Smooth muscle cell (in vitro differentiated cells): ENCODE measurements at regions not wholly inside any gene's neighbourhood (a gene's known extent, or its start where the extent isn't known, plus 50 kb on each side); places are given as distances from the start of the nearest gene placed in this dataset.

Experiments used
- DNase-seq: peaks from one replicate; lab custom pipeline; 2025; ENCODE audit not compliant: unreplicated experiment; lab: John Stamatoyannopoulos, UW
- H2AFZ ChIP-seq: fragments of 200-600 bp; sonication (generic); 2 replicates; pipeline ENCODE4 v1.6.0; 2016; ENCODE audit warnings: antibody characterized with exemption, low read depth, mild to moderate bottlenecking
- H3F3A ChIP-seq: fragments of 200-600 bp; sonication (generic); 2 replicates; pipeline ENCODE4 v1.6.0; 2017; ENCODE audit warnings: antibody characterized with exemption, low read depth
- H3K27ac ChIP-seq: fragments of 200-600 bp; sonication (generic); 2 replicates; pipeline ENCODE4 v1.5.1; 2016; ENCODE audit warnings: low read depth, mild to moderate bottlenecking
- H3K27me3 ChIP-seq: fragments of 200-600 bp; sonication (generic); 2 replicates; pipeline ENCODE4 v1.6.1; 2016; ENCODE audit warnings: low read depth, mild to moderate bottlenecking
- H3K36me3 ChIP-seq: fragments of 200-600 bp; sonication (generic); 2 replicates; pipeline ENCODE4 v1.5.1; 2016; ENCODE audit warnings: low read depth
- H3K4me1 ChIP-seq: fragments of 200-600 bp; sonication (generic); 2 replicates; pipeline ENCODE4 v1.5.1; 2016; ENCODE audit warnings: low read depth
- H3K4me2 ChIP-seq: fragments of 200-600 bp; sonication (generic); 2 replicates; pipeline ENCODE4 v1.6.0; 2016; ENCODE audit warnings: mild to moderate bottlenecking
- H3K4me3 ChIP-seq: fragments of 200-600 bp; sonication (generic); 2 replicates; pipeline ENCODE4 v1.5.1; 2016; ENCODE audit warnings: mild to moderate bottlenecking
- H3K79me2 ChIP-seq: fragments of 200-600 bp; sonication (generic); 2 replicates; pipeline ENCODE4 v1.6.0; 2016; ENCODE audit warnings: low read depth, mild to moderate bottlenecking
- H3K9ac ChIP-seq: fragments of 200-600 bp; sonication (generic); 2 replicates; pipeline ENCODE4 v1.6.0; 2016; ENCODE audit warnings: low read depth
- H3K9me3 ChIP-seq: fragments of 200-600 bp; sonication (generic); replicated peaks from 2 replicates; pipeline ENCODE4 v1.5.1; 2016; ENCODE audit warnings: low read depth
- H4K20me1 ChIP-seq: fragments of 200-600 bp; sonication (generic); 2 replicates; pipeline ENCODE4 v1.6.0; 2016; ENCODE audit warnings: low read depth
- WGBS: methylation state at CpG from one replicate; pipeline ENCODE4 v1.1.7; 2016; ENCODE audit warnings: low lambda C conversion rate; 5-methylcytosine and 5-hydroxymethylcytosine counted together
- TF ChIP-seq, protein P1 (sequence below): fragments of 200-600 bp; sonication (generic); IDR thresholded peaks from 2 replicates; pipeline ENCODE4 v1.5.1; 2017; ENCODE audit warnings: borderline replicate concordance, mild to moderate bottlenecking, antibody characterized with exemption; ENCODE audit not compliant: insufficient read depth, poor library complexity, severe bottlenecking

DNA sequence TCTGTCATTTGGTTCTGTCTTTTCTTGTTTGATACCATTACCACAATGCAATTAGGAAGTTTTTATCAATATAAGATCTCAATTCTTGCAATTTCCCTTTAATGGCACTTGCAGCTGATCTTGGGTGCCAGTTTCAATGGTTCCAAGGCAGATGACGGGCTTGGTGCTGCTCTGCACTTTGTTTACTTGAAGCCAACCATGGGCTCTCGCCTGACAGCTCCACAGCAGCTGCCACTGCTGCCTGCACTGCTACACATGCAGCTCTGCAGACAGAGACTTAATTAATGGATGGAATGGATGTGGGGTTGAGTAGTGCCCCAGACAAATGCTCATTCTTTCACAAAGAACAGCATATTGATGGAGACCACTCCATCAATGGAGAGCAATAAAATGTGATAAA, 1024.3 kb upstream of the EPHA7 start:
- no peaks in the 10 kb centered on the region for H3K4me1 ChIP-seq
- H3K4me3 ChIP-seq: no peak overlapping the region
- no peaks in the 10 kb centered on the region for H3F3A ChIP-seq
- no peaks in the 10 kb centered on the region for H4K20me1 ChIP-seq
- H3K27me3 ChIP-seq: no peaks in the 10 kb centered on the region
- no peak overlapping the region for H2AFZ ChIP-seq
- H3K36me3 ChIP-seq: no peaks in the 10 kb centered on the region
- H3K27ac ChIP-seq: no peak overlapping the region
- TF ChIP-seq, protein P1, sequence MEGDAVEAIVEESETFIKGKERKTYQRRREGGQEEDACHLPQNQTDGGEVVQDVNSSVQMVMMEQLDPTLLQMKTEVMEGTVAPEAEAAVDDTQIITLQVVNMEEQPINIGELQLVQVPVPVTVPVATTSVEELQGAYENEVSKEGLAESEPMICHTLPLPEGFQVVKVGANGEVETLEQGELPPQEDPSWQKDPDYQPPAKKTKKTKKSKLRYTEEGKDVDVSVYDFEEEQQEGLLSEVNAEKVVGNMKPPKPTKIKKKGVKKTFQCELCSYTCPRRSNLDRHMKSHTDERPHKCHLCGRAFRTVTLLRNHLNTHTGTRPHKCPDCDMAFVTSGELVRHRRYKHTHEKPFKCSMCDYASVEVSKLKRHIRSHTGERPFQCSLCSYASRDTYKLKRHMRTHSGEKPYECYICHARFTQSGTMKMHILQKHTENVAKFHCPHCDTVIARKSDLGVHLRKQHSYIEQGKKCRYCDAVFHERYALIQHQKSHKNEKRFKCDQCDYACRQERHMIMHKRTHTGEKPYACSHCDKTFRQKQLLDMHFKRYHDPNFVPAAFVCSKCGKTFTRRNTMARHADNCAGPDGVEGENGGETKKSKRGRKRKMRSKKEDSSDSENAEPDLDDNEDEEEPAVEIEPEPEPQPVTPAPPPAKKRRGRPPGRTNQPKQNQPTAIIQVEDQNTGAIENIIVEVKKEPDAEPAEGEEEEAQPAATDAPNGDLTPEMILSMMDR: no peak
- H3K9ac ChIP-seq: no peak overlapping the region
- no peaks in the 10 kb centered on the region for H3K9me3 ChIP-seq
- no peaks in the 10 kb centered on the region for H3K79me2 ChIP-seq
- H3K4me2 ChIP-seq: no peak overlapping the region
- WGBS: 95% methylated on average over 2 of the region's 2 CpGs
- no peak for DNase-seq

GRCh38 chr6:94424692-94425091, 1005.3 kb upstream of the EPHA7 start:
- DNase-seq: no peak
- Histone ChIP-seq H3K9me3 (peaks cover 8% of the 10 kb centered on the region), H3K27ac (no peak overlapping the region), H3K79me2 (no peaks in the 10 kb centered on the region), H4K20me1 (no peaks in the 10 kb centered on the region), H3K9ac (no peak overlapping the region), H3K27me3 (no peaks in the 10 kb centered on the region), H3F3A (no peaks in the 10 kb centered on the region), H2AFZ (no peak overlapping the region), H3K36me3 (no peaks in the 10 kb centered on the region), H3K4me2 (no peak overlapping the region), H3K4me3 (no peak overlapping the region), H3K4me1 (no peaks in the 10 kb centered on the region)
- TF ChIP-seq, protein P1: no peak

DNA sequence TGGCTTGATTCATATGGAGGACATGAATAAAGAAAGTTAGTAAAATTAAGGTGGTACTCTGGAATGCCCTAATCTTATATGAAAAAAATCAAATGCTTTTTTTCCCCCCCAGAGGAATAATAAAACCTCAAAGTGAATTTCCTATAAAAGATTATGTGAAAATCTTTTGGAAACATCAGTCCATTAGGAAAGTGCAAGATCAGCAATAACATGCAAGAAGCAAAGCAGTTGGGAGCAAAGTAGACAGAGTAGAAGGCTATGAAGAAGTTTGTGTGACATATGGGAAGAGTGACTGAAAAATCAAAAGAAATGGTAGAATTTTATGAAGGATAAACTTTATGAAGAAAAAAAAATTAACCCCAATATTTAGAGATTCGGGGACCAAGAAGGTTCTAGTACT, 998.0 kb upstream of the EPHA7 start:
- Histone ChIP-seq H2AFZ (no peak overlapping the region), H3K36me3 (no peaks in the 10 kb centered on the region), H3K79me2 (no peaks in the 10 kb centered on the region), H3K27ac (no peak overlapping the region), H3K27me3 (no peaks in the 10 kb centered on the region), H3K4me2 (no peak overlapping the region), H3K4me1 (peaks cover 9% of the 10 kb centered on the region), H3K9ac (no peak overlapping the region), H3K9me3 (no peaks in the 10 kb centered on the region), H3F3A (no peaks in the 10 kb centered on the region), H4K20me1 (no peaks in the 10 kb centered on the region), H3K4me3 (no peak overlapping the region)
- TF ChIP-seq, protein P1: no peak
- DNase-seq: no peak
- WGBS: 97% methylated on average over 1 of the region's 1 CpG

DNA sequence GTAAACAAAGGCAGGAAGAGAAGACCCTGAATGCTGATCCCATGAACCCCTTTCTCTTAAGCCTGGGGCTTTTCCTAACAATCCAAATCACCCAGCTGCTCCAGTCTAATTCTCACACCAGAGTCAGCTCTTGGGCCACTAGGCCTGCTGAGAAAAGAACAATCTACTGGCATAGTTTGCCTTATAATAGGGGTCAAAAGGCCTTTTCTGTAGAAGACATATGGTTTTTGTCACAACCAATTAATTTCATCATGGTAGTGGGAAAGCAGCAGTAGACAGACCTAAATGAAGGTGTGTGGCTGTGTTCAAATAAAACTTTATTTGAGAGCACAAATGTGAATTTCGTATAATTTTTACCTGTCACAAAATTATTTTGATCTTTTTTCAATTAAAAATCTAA, 994.7 kb upstream of the EPHA7 start:
- no peak overlapping the region for H2AFZ ChIP-seq
- no peaks in the 10 kb centered on the region for H3K27me3 ChIP-seq
- no peak for DNase-seq
- no peaks in the 10 kb centered on the region for H3K79me2 ChIP-seq
- TF ChIP-seq, protein P1: no peak
- WGBS: 93% methylated on average over 1 of the region's 1 CpG
- H3F3A ChIP-seq: no peaks in the 10 kb centered on the region
- H3K27ac ChIP-seq: no peak overlapping the region
- H3K4me3 ChIP-seq: no peak overlapping the region
- peaks cover 9% of the 10 kb centered on the region for H3K4me1 ChIP-seq
- no peak overlapping the region for H3K4me2 ChIP-seq
- no peaks in the 10 kb centered on the region for H3K9me3 ChIP-seq
- H3K9ac ChIP-seq: no peak overlapping the region
- no peaks in the 10 kb centered on the region for H3K36me3 ChIP-seq
- no peaks in the 10 kb centered on the region for H4K20me1 ChIP-seq
